ENCODE measurements at regions not wholly inside any gene's neighbourhood (a gene's known extent, or its start where the extent isn't known, plus 50 kb on each side); places are given as distances from the start of the nearest gene placed in this dataset.

- TF ChIP-seq CTCF (IDR thresholded peaks at IDR 0.05): no peak
- no peak for TF ChIP-seq POLR2A (IDR thresholded peaks at IDR 0.05)
- no peak for TF ChIP-seq POLR2AphosphoS5 (IDR thresholded peaks at IDR 0.05)
These were observed 400.5 kb downstream of the PRDM2 start for GRCh38 chr1:14100444-14100843.
